Keratinocyte (primary cell): ENCODE measurements at regions not wholly inside any gene's neighbourhood (a gene's known extent, or its start where the extent isn't known, plus 50 kb on each side); places are given as distances from the start of the nearest gene placed in this dataset.

Source experiments
- DNase-seq: peaks from one replicate; pipeline ENCODE4 v3.0.0-alpha.2; 2011; ENCODE audit warnings: low read depth, missing footprints, low spot score
- FAIRE-seq: peaks from 2 replicates; lab custom pipeline; 2011; peaks lifted over from hg19 to GRCh38; lab: Jason Lieb, UNC
- H2AFZ ChIP-seq: 2 replicates; pipeline ENCODE4 v1.6.0; 2012; ENCODE audit warnings: low read length, control low read depth, inconsistent platforms; ENCODE audit not compliant: control insufficient read depth
- H3K27ac ChIP-seq: 2 replicates; pipeline ENCODE4 v1.5.1; 2011; ENCODE audit warnings: low read length; ENCODE audit not compliant: control insufficient read depth, insufficient read depth
- H3K27me3 ChIP-seq: 3 replicates; pipeline ENCODE4 v1.6.0; 2011; ENCODE audit warnings: low read length; ENCODE audit not compliant: control insufficient read depth, insufficient read depth; ENCODE audit errors: extremely low read depth
- H3K36me3 ChIP-seq, 2 experiments: 2 replicates in 1 of 2; 3 replicates in 1 of 2; pipeline ENCODE4 v1.5.1; 2011; ENCODE audit warnings: low read length in 2 of 2, mild to moderate bottlenecking in 1 of 2; ENCODE audit not compliant: control insufficient read depth in 2 of 2, insufficient read depth in 2 of 2; ENCODE audit errors: extremely low read depth in 1 of 2
- H3K4me1 ChIP-seq: 3 replicates; pipeline ENCODE4 v1.5.1; 2011; ENCODE audit warnings: low read length; ENCODE audit not compliant: control insufficient read depth, insufficient read depth; ENCODE audit errors: extremely low read depth
- H3K4me2 ChIP-seq: 3 replicates; pipeline ENCODE4 v1.6.0; 2011; ENCODE audit warnings: low read depth, low read length; ENCODE audit not compliant: control insufficient read depth, insufficient read depth; ENCODE audit errors: extremely low read depth
- H3K4me3 ChIP-seq, 3 experiments: fragments of 200-600 bp in 1 of 3; sonication (generic) in 1 of 3; 2 replicates in 2 of 3; 3 replicates in 1 of 3; pipeline ENCODE4 v1.5.1; 2011 to 2016; ENCODE audit warnings: low read length in 3 of 3, mild to moderate bottlenecking in 3 of 3, control low read depth in 2 of 3, inconsistent platforms in 1 of 3, low read depth in 1 of 3, mixed read lengths in 1 of 3, mixed run types in 1 of 3, moderate library complexity in 1 of 3; ENCODE audit not compliant: control insufficient read depth in 2 of 3, insufficient read depth in 2 of 3; ENCODE audit errors: extremely low read depth in 1 of 3
- H3K79me2 ChIP-seq: 2 replicates; pipeline ENCODE4 v1.6.0; 2012; ENCODE audit warnings: low read length; ENCODE audit not compliant: control insufficient read depth, insufficient read depth
- H3K9ac ChIP-seq: 3 replicates; pipeline ENCODE4 v1.6.0; 2011; ENCODE audit warnings: low read length; ENCODE audit not compliant: control insufficient read depth, insufficient read depth; ENCODE audit errors: extremely low read depth
- H3K9me1 ChIP-seq: 3 replicates; pipeline ENCODE4 v1.6.0; 2011; ENCODE audit warnings: low read length; ENCODE audit not compliant: control insufficient read depth, insufficient read depth; ENCODE audit errors: extremely low read depth
- H3K9me3 ChIP-seq: 2 replicates; pipeline ENCODE4 v1.5.1; 2012; ENCODE audit warnings: low read depth, low read length; ENCODE audit not compliant: control insufficient read depth
- H4K20me1 ChIP-seq: 3 replicates; pipeline ENCODE4 v1.6.0; 2011; ENCODE audit warnings: low read length; ENCODE audit not compliant: control insufficient read depth, insufficient read depth; ENCODE audit errors: extremely low read depth
- EZH2 ChIP-seq: IDR thresholded peaks from one replicate; pipeline ENCODE4 v1.6.1; 2012; ENCODE audit warnings: inconsistent platforms, mild to moderate bottlenecking, low read length, moderate library complexity
- dilution Hi-C: fragments of 300-500 bp; cut with MboI; formaldehyde crosslinking; loops from one replicate; pipeline ENCODE4 v1.7.0; 2020; ENCODE audit warnings: low sequenced_read_pairs; ENCODE audit not compliant: extremely low pct_ligation_motif_present
- TF ChIP-seq, protein P1 (sequence below), 3 experiments: IDR thresholded peaks in 1 of 3; conservative IDR thresholded peaks in 1 of 3; optimal IDR thresholded peaks in 1 of 3; 2 replicates in 2 of 3; 3 replicates in 1 of 3; pipeline versions ENCODE3 to v1.5.1; 2011; ENCODE audit warnings: low read length in 3 of 3, mild to moderate bottlenecking in 3 of 3, moderate library complexity in 2 of 3, control low read depth in 1 of 3, inconsistent platforms in 1 of 3; ENCODE audit not compliant: insufficient read depth in 2 of 3; ENCODE audit errors: extremely low read depth in 1 of 3

DNA sequence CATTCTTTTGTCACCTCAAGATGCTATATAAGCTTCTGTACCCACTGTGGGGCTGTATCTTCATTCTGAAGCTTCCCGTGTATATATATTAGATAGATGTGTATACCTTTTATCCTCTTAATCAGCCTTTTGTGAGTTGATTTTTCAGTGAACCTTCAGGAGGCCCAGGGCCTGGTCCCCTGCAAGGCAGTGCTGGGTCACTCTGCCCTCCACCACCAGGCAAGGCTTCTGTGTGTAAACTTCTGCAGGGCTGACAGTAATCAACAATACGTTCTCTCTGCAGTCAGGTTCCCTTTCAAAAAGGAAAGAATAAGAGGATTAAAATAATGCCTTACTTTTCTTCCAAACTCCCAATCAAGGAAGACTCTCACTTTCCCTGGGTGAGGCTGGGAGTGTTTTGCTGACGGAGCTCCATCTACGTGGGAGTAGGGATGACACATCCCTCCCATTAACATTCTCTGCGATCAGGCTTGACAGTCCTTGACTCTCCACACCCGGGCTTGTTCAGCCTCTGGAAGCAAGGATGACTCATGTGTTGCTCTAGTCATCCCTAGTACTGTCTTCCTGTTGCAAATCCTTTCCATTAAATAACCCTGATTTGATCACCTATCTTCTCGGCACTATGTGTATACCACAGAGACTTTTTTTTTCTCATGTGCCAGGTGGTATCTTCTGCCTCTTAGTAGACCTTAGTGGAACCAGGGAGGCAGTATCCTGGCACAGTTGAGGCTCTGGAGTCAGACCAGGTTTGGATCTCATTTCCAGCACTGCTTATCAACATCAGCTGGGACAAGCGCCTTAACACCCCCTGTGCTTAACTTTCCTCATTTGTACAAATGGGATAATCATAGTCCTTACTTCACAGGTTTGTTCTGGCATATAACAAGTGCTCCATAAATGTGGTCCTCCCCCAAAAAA, 70.3 kb upstream of the KCNK1 start:
- FAIRE-seq (peak; percentile 99), DNase-seq (peak; percentile 77)
- TF ChIP-seq, protein P1, sequence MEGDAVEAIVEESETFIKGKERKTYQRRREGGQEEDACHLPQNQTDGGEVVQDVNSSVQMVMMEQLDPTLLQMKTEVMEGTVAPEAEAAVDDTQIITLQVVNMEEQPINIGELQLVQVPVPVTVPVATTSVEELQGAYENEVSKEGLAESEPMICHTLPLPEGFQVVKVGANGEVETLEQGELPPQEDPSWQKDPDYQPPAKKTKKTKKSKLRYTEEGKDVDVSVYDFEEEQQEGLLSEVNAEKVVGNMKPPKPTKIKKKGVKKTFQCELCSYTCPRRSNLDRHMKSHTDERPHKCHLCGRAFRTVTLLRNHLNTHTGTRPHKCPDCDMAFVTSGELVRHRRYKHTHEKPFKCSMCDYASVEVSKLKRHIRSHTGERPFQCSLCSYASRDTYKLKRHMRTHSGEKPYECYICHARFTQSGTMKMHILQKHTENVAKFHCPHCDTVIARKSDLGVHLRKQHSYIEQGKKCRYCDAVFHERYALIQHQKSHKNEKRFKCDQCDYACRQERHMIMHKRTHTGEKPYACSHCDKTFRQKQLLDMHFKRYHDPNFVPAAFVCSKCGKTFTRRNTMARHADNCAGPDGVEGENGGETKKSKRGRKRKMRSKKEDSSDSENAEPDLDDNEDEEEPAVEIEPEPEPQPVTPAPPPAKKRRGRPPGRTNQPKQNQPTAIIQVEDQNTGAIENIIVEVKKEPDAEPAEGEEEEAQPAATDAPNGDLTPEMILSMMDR (optimal IDR thresholded peaks at IDR 0.05 in 1 of 3, IDR thresholded peaks at IDR 0.05 in 1 of 3, conservative IDR thresholded peaks at IDR 0.05 in 1 of 3; ENCODE audit: extremely low read depth in 1 of 3, insufficient read depth in 2 of 3, low read length in 3 of 3), result no peak
- no peak for TF ChIP-seq EZH2
- H3K36me3 ChIP-seq, result no peaks in the 10 kb centered on the region
- no peak overlapping the region for H3K9ac ChIP-seq
- peak overlapping the region; percentile 64 for H3K27ac ChIP-seq
- H3K9me1 ChIP-seq, result no peaks in the 10 kb centered on the region
- no peaks in the 10 kb centered on the region for H3K27me3 ChIP-seq
- H3K79me2 ChIP-seq, result no peaks in the 10 kb centered on the region
- dilution Hi-C loops, result no loop called here
- H3K9me3 ChIP-seq, result no peaks in the 10 kb centered on the region
- peak overlapping the region; percentile 48 for H2AFZ ChIP-seq
- peak overlapping the region; percentile 81 for H3K4me2 ChIP-seq
- peak overlapping the region in 2 of 3 experiments; percentile 3 to 54 for H3K4me3 ChIP-seq
- peaks cover 14% of the 10 kb centered on the region for H3K4me1 ChIP-seq
- no peaks in the 10 kb centered on the region for H4K20me1 ChIP-seq

DNA sequence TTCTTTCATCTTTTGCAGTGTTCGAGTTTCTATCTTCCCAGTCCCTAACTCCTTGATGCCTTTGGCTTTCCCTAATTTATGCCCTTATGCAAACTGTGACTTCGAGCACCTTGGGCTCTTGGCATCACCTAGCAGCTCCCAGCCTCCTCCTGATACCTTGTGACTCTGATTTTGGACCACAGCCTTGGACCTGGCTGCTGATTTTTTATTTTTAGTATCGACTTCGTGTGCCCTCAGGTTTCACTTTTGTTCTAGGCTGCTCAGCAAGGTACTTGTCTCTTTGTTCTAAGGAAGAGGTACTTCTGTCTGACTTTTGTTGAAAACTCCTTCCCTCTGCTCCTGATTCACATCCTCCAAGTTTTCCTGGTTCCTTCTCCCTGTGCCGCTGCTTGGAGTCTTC, 69.6 kb upstream of the KCNK1 start:
- peak overlapping the region in 2 of 3 experiments; percentile 3 to 54 for H3K4me3 ChIP-seq

More for the DNA sequence above, 69.6 kb upstream of the KCNK1 start:
- Histone ChIP-seq H3K4me1 (peaks cover 14% of the 10 kb centered on the region), H3K79me2 (no peaks in the 10 kb centered on the region), H3K27ac (peak overlapping the region; percentile 64), H3K9me1 (no peaks in the 10 kb centered on the region), H3K4me2 (peak overlapping the region; percentile 81), H3K27me3 (peaks cover under 1% of the 10 kb centered on the region), H3K9me3 (no peaks in the 10 kb centered on the region), H3K36me3 (no peaks in the 10 kb centered on the region), H3K9ac (peak overlapping the region; percentile 36), H4K20me1 (no peaks in the 10 kb centered on the region), H2AFZ (peak overlapping the region; percentile 48)
- TF ChIP-seq EZH2, result no peak
- TF ChIP-seq, protein P1 (optimal IDR thresholded peaks at IDR 0.05 in 1 of 3, IDR thresholded peaks at IDR 0.05 in 1 of 3, conservative IDR thresholded peaks at IDR 0.05 in 1 of 3; ENCODE audit: extremely low read depth in 1 of 3, insufficient read depth in 2 of 3, low read length in 3 of 3), result no peak
- DNase-seq (no peak), FAIRE-seq (peak; percentile 69)
- dilution Hi-C loops, result no loop called here
